ENCODE measurements at regions not wholly inside any gene's neighbourhood (a gene's known extent, or its start where the extent isn't known, plus 50 kb on each side); places are given as distances from the start of the nearest gene placed in this dataset.

DNA sequence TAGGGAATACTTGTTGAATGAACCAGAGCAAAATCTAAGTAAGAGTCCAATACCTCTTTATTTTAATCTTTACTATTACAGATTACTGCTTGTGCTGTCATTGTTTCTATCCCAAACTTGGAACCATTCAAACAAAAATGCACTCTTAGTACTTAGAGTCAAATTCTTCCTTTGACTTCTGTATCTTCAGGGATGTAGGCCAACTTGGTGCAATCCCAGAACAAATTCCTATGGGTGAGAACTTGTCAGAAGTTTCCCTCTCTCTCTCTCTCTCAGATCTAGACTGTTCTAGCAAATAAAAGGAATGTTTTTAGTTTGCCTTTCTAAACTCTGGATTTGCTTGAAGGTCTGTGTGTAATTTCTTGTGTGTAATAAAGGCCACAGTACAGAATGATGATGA, 329.0 kb upstream of the TMTC4 start:
- H3K27ac Mint-ChIP-seq (ENCODE audit: unreplicated experiment) = no peak overlapping the region
- no peaks in the 10 kb centered on the region for H3K9me3 Mint-ChIP-seq (ENCODE audit: low read depth)
- DNase-seq (ENCODE audit: low spot score) = no peak
- H3K4me3 Mint-ChIP-seq (ENCODE audit: unreplicated experiment) = no peak overlapping the region
- TF ChIP-seq, protein P1, sequence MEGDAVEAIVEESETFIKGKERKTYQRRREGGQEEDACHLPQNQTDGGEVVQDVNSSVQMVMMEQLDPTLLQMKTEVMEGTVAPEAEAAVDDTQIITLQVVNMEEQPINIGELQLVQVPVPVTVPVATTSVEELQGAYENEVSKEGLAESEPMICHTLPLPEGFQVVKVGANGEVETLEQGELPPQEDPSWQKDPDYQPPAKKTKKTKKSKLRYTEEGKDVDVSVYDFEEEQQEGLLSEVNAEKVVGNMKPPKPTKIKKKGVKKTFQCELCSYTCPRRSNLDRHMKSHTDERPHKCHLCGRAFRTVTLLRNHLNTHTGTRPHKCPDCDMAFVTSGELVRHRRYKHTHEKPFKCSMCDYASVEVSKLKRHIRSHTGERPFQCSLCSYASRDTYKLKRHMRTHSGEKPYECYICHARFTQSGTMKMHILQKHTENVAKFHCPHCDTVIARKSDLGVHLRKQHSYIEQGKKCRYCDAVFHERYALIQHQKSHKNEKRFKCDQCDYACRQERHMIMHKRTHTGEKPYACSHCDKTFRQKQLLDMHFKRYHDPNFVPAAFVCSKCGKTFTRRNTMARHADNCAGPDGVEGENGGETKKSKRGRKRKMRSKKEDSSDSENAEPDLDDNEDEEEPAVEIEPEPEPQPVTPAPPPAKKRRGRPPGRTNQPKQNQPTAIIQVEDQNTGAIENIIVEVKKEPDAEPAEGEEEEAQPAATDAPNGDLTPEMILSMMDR (IDR thresholded peaks at IDR 0.05) = no peak
- H3K4me1 Mint-ChIP-seq (ENCODE audit: low read depth) = peaks cover 6% of the 10 kb centered on the region
- H3K36me3 Mint-ChIP-seq (ENCODE audit: low read depth) = no peaks in the 10 kb centered on the region
- H3K27me3 Mint-ChIP-seq (ENCODE audit: low read depth) = no peaks in the 10 kb centered on the region

DNA sequence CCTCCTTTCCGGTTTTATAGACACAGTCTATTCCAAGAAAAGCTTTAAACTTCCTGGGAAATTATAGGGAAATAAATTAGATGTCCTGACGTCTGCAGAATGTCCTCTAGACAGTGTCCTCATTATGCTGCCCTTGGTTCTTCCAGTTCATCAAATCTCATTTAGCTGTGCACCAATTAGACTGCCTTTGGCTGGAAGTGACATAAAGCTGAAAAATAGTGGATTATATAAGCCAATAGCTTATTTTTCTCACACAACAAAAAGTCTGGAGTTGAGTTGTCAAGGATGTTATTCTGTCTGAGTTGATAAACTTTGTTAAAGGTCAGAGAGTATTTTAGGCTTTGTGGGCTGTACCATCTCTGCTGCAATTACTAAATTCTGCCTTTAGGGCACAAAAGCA, 314.8 kb upstream of the TMTC4 start:
- peaks cover 8% of the 10 kb centered on the region for H3K36me3 Mint-ChIP-seq (ENCODE audit: low read depth)

DNA sequence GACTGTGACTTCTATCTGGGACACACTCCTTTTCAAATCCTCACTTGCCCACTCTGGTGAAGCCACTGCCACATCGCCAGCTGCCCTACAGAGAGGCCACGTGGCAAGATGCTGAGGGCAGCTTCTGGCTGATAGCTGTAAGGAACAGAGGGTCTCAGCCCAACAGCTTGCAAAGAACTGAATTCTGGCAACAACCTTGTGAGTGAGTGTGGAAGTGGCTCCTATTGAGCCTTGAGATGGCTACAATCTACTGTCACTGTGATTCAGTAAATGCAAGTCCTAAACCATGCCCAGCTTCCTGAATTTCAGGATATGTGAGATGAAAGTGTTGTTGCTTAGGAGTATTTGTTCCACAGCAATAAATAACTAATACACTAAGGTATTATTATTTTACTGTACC, 314.3 kb upstream of the TMTC4 start:
- TF ChIP-seq, protein P1 (IDR thresholded peaks at IDR 0.05) = no peak
- no peak overlapping the region for H3K27ac Mint-ChIP-seq (ENCODE audit: unreplicated experiment)
- no peaks in the 10 kb centered on the region for H3K4me1 Mint-ChIP-seq (ENCODE audit: low read depth)
- no peak for DNase-seq (ENCODE audit: low spot score)
- H3K27me3 Mint-ChIP-seq (ENCODE audit: low read depth) = no peaks in the 10 kb centered on the region
- peaks cover 34% of the 10 kb centered on the region for H3K9me3 Mint-ChIP-seq (ENCODE audit: low read depth)
- peaks cover 8% of the 10 kb centered on the region for H3K36me3 Mint-ChIP-seq (ENCODE audit: low read depth)
- no peak overlapping the region for H3K4me3 Mint-ChIP-seq (ENCODE audit: unreplicated experiment)

More for the DNA sequence above, 314.8 kb upstream of the TMTC4 start:
- TF ChIP-seq, protein P1 (IDR thresholded peaks at IDR 0.05) = no peak
- Mint-ChIP-seq H3K4me3 (ENCODE audit: unreplicated experiment) (no peak overlapping the region), H3K27ac (ENCODE audit: unreplicated experiment) (no peak overlapping the region), H3K27me3 (ENCODE audit: low read depth) (no peaks in the 10 kb centered on the region), H3K9me3 (ENCODE audit: low read depth) (peaks cover 37% of the 10 kb centered on the region), H3K4me1 (ENCODE audit: low read depth) (no peaks in the 10 kb centered on the region)
- no peak for DNase-seq (ENCODE audit: low spot score)

DNA sequence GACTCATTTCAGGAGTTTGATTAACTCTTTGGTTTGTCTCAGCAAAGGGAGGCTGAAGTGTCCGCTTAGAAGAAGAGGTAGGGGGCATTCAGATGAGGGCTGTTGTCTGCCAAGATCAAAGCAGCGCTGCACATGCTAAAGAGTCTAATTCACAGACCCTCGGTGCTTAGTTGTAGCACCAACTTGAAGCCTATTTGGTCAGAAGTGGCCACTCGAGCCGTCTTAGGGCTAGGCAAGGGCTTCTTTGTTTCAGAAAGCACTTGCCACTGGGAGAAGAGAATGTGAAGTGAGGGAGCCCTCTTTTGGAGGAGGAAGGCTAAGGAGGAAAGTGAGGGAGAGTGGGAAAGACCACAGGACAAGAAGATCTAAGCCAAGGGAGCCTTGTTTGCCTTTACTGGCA, 313.4 kb upstream of the TMTC4 start:
- Mint-ChIP-seq H3K4me3 (ENCODE audit: unreplicated experiment) (no peak overlapping the region), H3K4me1 (ENCODE audit: low read depth) (peaks cover 5% of the 10 kb centered on the region), H3K36me3 (ENCODE audit: low read depth) (peaks cover 8% of the 10 kb centered on the region), H3K27ac (ENCODE audit: unreplicated experiment) (no peak overlapping the region), H3K9me3 (ENCODE audit: low read depth) (peaks cover 26% of the 10 kb centered on the region), H3K27me3 (ENCODE audit: low read depth) (no peaks in the 10 kb centered on the region)
- no peak for DNase-seq (ENCODE audit: low spot score)
- TF ChIP-seq, protein P1 (IDR thresholded peaks at IDR 0.05) = peak; percentile 71

DNA sequence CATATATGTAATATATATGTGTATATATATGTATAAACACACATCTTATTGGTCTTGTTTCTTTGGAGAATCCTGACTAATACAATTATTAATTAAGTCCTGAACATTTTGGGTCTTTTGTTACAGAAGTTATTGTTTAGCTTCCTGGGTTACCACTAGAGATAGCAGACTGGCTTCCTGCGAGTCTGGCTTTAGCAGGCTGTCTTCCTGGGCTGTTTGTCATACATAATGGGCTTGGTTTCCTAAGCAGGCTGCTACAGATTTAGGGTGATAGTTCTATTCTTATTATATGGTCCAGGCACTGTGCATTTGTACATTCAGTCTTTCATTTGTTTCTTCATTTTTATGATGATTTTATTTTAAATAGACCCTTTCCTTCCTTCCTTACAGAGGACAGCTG, 312.0 kb upstream of the TMTC4 start:
- H3K4me3 Mint-ChIP-seq (ENCODE audit: unreplicated experiment) = no peak overlapping the region
- peaks cover 2% of the 10 kb centered on the region for H3K36me3 Mint-ChIP-seq (ENCODE audit: low read depth)
- DNase-seq (ENCODE audit: low spot score) = no peak
- H3K27ac Mint-ChIP-seq (ENCODE audit: unreplicated experiment) = no peak overlapping the region
- peaks cover 7% of the 10 kb centered on the region for H3K4me1 Mint-ChIP-seq (ENCODE audit: low read depth)
- H3K27me3 Mint-ChIP-seq (ENCODE audit: low read depth) = no peaks in the 10 kb centered on the region
- TF ChIP-seq, protein P1 (IDR thresholded peaks at IDR 0.05) = no peak
- peaks cover 15% of the 10 kb centered on the region for H3K9me3 Mint-ChIP-seq (ENCODE audit: low read depth)
